Astrocyte of the spinal cord (primary cell): ENCODE measurements at regions not wholly inside any gene's neighbourhood (a gene's known extent, or its start where the extent isn't known, plus 50 kb on each side); places are given as distances from the start of the nearest gene placed in this dataset.

Source experiments
- DNase-seq: peaks from one replicate; pipeline ENCODE4 v3.0.0; 2011; ENCODE audit warnings: low read depth, low spot score
- H3K4me3 ChIP-seq: 2 replicates; pipeline ENCODE4 v1.5.1; 2011; ENCODE audit warnings: low read depth, mild to moderate bottlenecking, low read length, moderate library complexity
- CTCF ChIP-seq: IDR thresholded peaks from 2 replicates; pipeline ENCODE4 v1.5.1; 2012; ENCODE audit warnings: low read depth, mild to moderate bottlenecking, low read length, inconsistent platforms
- in situ Hi-C: cut with HindIII; loops from 2 replicates; pipeline ENCODE4 v1.10.0; 2017; ENCODE audit warnings: low sequenced_read_pairs

- no peak for DNase-seq
- no peak overlapping the region for H3K4me3 ChIP-seq
- no peak for TF ChIP-seq CTCF
- in situ Hi-C loops, result no loop called here
These were observed 140.4 kb downstream of the ERMARD start for GRCh38 chr6:169891846-169892245.

DNA sequence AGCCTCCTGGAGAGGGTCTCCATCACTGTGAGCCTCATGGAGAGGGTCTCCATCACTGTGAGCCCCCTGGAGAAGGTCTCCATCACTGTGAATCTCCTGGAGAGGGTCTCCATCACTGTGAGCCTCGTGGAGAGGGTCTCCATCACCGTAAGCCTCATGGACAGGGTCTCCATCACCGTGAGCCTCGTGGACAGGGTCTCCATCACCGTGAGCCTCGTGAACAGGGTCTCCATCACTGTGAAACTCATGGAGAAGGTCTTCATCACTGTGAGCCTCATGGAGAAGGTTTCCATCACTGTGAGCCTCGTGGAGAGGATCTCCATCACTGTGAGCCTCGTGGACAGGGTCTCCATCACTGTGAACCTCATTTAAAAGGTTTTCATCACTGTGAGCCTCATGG, 140.0 kb downstream of the ERMARD start:
- H3K4me3 ChIP-seq, result no peak overlapping the region
- in situ Hi-C loops, result no loop called here
- DNase-seq, result no peak
- no peak for TF ChIP-seq CTCF

- TF ChIP-seq CTCF, result no peak
- no peak for DNase-seq
- in situ Hi-C loops, result no loop called here
- H3K4me3 ChIP-seq, result no peak overlapping the region
These were observed 139.5 kb downstream of the ERMARD start for GRCh38 chr6:169890901-169891300.

- H3K4me3 ChIP-seq, result no peak overlapping the region
- in situ Hi-C loops, result no loop called here
- no peak for DNase-seq
- TF ChIP-seq CTCF, result no peak
These were observed 138.6 kb downstream of the ERMARD start for GRCh38 chr6:169890049-169890448.

DNA sequence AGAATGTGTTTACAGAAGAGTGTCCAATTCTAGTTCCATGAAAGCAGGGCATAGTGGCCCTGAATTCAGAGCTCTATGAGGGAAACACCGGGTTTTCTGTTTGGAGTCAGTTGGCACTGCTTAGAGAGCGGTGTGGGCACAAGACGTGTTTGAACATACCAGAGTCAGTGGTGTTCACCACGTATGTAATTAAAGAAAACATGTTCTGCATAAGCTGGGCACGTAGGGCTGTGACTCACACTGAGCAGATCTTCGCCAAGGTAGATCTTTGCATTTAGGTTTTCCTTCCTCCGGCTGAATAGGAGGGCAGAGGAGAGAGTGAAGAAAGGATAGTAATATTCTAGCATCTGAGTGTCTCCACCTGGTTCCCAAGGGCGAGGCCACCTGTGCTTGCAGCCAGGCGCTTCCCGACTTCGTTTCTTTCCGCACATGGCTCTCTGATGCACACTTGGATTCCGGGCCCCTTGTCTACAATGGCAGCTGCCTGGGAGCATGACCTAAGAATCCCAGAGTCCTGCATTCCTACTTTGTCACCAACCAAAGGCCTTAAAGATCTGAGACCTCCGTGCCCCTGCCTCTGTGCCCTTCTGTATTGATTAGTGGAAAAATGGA, 136.2 kb downstream of the ERMARD start:
- in situ Hi-C loops, result no loop called here
- no peak for DNase-seq
- no peak for TF ChIP-seq CTCF
- no peak overlapping the region for H3K4me3 ChIP-seq

DNA sequence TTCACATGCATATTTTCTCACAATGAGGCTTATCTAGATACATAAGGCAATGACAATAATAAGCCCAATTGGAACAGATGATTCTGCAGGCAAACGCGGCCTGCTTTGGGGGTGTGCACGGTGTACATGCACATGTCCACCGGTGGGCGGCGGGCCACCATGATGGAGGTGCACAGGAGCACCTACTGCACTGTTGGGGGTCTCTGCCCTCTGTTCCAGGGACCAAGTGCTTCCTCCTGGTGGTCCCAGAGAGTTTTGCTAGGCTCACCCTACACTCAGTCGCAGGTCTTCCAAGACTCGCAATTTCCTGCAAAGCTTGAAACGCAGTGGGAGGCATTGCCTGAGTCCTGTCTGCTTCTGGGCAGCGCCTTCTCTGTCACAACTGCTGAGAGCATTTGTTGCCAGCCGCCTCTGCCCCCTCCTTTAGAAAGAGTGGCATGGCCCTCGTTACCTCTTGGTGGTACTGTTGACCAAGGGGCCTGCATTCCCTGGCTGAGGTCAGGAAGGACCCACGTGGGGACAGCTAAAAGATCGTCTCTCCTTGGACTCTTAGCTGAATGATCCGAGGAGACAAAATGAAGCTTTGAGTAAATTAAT, 135.3 kb downstream of the ERMARD start:
- TF ChIP-seq CTCF, result no peak
- in situ Hi-C loops, result no loop called here
- no peak for DNase-seq
- no peak overlapping the region for H3K4me3 ChIP-seq

DNA sequence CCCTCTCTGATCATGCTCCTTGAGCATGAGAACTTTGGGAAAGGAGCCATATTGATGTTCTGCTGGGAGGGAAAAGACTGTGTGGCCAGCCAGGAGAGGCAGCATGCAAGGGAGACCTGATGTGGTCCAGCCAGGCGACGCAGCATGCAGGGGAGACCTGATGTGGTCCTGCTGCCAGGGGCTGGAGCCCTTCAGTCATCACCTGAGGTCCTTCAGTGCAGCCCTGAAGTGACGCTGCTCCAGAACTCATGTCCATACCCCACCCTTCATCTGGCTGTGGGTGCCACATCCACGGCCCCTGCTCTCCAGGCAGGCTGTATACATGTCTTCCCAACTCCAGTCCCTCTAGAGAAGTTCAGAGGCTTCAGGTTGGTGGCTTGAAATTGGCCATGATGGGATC, 134.4 kb downstream of the ERMARD start:
- no peak overlapping the region for H3K4me3 ChIP-seq
- TF ChIP-seq CTCF, result no peak
- no peak for DNase-seq
- in situ Hi-C loops, result no loop called here
